Ascending aorta (tissue), 2 donors: ENCODE measurements at regions not wholly inside any gene's neighbourhood (a gene's known extent, or its start where the extent isn't known, plus 50 kb on each side); places are given as distances from the start of the nearest gene placed in this dataset.

Experiments used
- DNase-seq, 2 donors: peaks; one replicate each; pipeline ENCODE4 v3.0.0-alpha.2; 2019; ENCODE audit warnings: low spot score in 2 of 2
- H3K27ac ChIP-seq, 2 donors: fragments of 200-600 bp; sonication (generic); one replicate each; pipeline ENCODE4 v1.5.1; 2016 to 2017; ENCODE audit warnings: mild to moderate bottlenecking in 1 of 2
- H3K27me3 ChIP-seq: fragments of 200-600 bp; sonication (generic); one replicate; pipeline ENCODE4 v1.5.1; 2017
- H3K36me3 ChIP-seq, 2 donors: fragments of 200-600 bp; sonication (generic); one replicate each; pipeline ENCODE4 v1.5.1; 2016
- H3K4me1 ChIP-seq, 2 donors: fragments of 200-600 bp; sonication (generic); one replicate each; pipeline ENCODE4 v1.5.1; 2016 to 2017; ENCODE audit warnings: mild to moderate bottlenecking in 1 of 2
- H3K4me3 ChIP-seq, 2 donors: fragments of 200-600 bp; sonication (generic); one replicate each; pipeline ENCODE4 v1.5.1; 2016 to 2017; ENCODE audit warnings: mild to moderate bottlenecking in 1 of 2
- H3K9me3 ChIP-seq, 2 donors: fragments of 200-600 bp; sonication (generic); one replicate each; pipeline ENCODE4 v1.5.1; 2016
- intact Hi-C: fragments of 100-400 bp; cut with DNase I; formaldehyde crosslinking; loops from one replicate; pipeline ENCODE4 v1.15.1; 2023
- TF ChIP-seq, protein P1 (sequence below), 3 experiments: fragments of 200-600 bp in 2 of 3; fragments of 450-650 bp in 1 of 3; sonication (generic) in 2 of 3; IDR thresholded peaks; one replicate each; pipeline ENCODE4 v1.5.1; 2016 to 2019; ENCODE audit warnings: antibody characterized with exemption in 3 of 3, mild to moderate bottlenecking in 1 of 3, moderate library complexity in 1 of 3

DNA sequence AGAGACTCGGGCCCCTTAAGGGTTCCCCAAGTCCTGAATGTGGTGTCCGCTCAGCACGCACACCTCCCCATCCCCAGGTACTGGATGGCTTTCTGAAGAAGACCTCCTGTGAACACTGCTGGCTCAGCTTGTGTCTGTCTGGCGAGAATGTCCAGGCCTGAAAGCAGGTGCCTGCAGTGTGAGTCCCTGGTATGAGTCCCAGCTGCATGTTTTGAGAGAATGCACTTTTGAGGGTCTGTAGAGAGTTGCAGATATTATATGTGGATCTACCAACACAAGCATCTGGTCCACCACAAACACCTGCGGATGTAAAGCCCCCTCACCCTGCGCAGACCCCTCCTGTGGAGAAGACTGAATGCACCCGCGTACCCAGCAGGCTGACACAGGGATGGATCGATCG lies 1308.9 kb downstream of the TBC1D22A start:
- H3K9me3 ChIP-seq = no peaks in the 10 kb centered on the region
- no peak overlapping the region for H3K27ac ChIP-seq
- H3K4me1 ChIP-seq = no peaks in the 10 kb centered on the region
- no peak for DNase-seq
- H3K36me3 ChIP-seq = no peaks in the 10 kb centered on the region
- TF ChIP-seq, protein P1, sequence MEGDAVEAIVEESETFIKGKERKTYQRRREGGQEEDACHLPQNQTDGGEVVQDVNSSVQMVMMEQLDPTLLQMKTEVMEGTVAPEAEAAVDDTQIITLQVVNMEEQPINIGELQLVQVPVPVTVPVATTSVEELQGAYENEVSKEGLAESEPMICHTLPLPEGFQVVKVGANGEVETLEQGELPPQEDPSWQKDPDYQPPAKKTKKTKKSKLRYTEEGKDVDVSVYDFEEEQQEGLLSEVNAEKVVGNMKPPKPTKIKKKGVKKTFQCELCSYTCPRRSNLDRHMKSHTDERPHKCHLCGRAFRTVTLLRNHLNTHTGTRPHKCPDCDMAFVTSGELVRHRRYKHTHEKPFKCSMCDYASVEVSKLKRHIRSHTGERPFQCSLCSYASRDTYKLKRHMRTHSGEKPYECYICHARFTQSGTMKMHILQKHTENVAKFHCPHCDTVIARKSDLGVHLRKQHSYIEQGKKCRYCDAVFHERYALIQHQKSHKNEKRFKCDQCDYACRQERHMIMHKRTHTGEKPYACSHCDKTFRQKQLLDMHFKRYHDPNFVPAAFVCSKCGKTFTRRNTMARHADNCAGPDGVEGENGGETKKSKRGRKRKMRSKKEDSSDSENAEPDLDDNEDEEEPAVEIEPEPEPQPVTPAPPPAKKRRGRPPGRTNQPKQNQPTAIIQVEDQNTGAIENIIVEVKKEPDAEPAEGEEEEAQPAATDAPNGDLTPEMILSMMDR (IDR thresholded peaks at IDR 0.05) = no peak
- H3K27me3 ChIP-seq = no peaks in the 10 kb centered on the region
- intact Hi-C loops = no loop called here
- H3K4me3 ChIP-seq = no peak overlapping the region

DNA sequence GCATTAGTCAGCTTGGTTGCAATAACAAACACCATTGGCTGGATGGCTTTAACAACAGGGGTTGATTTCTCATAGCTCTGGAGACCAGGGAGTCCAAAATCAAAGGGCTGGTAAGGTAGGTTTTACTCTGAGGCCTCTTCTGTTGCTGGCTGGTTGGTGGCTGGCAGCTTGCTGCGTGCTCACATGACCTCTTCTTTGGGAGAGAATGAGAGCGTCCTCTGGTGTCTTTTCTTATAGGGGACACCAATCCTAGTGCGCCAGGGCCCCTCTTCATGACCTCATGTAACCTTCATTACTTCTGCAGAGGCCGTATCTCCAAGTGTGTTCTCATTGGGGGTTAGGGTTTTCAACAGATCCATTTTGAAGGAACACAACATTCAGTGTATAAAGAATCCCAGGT lies 1308.3 kb downstream of the TBC1D22A start:
- intact Hi-C loops = no loop called here

DNA sequence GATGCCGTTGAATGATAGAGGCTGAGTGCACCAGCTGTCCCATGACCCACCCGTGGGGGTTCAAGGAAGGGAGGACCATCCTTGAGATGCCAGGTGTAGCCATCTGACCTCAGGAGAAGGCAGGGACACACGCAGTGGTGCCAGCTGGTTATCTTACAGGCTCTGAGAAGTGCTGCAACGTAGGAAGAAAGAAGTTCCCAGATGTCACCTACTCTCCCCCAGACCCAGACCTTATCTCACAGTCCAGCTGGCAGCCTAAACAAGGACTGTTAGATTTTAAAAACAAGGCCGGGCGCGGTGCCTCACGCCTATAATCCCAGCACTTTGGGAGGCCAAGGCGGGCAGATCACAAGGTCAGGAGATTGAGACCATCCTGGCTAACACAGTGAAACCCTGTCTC lies 1307.6 kb downstream of the TBC1D22A start:
- no peaks in the 10 kb centered on the region for H3K36me3 ChIP-seq
- TF ChIP-seq, protein P1 (IDR thresholded peaks at IDR 0.05) = no peak
- no peaks in the 10 kb centered on the region for H3K27me3 ChIP-seq
- intact Hi-C loops = no loop called here
- no peaks in the 10 kb centered on the region for H3K9me3 ChIP-seq
- no peak for DNase-seq
- no peak overlapping the region for H3K27ac ChIP-seq
- H3K4me1 ChIP-seq = no peaks in the 10 kb centered on the region
- no peak overlapping the region for H3K4me3 ChIP-seq

More for the DNA sequence above, 1308.3 kb downstream of the TBC1D22A start:
- no peak overlapping the region for H3K4me3 ChIP-seq
- DNase-seq = no peak
- H3K36me3 ChIP-seq = no peaks in the 10 kb centered on the region
- H3K27ac ChIP-seq = no peak overlapping the region
- H3K9me3 ChIP-seq = no peaks in the 10 kb centered on the region
- H3K4me1 ChIP-seq = no peaks in the 10 kb centered on the region
- TF ChIP-seq, protein P1 (IDR thresholded peaks at IDR 0.05) = no peak
- H3K27me3 ChIP-seq = no peaks in the 10 kb centered on the region

DNA sequence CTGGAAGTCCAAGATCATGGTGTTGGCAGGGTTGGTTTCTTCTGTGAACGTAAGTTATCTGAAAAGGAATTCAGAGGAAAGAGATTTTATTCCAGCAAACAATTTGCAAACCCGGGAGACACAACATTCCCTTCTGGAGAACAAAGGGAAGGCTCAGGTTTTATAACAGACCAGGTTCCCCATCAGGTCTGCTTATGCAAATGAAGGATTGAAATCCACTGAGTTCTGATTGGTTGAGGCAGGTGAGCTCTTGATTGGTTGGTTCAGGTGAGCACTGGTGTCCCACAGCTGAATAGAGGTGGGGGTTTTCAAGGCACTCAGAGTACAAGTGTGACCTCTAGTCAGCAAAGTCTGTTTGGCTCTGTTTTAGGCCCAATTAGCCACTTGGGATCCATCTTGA lies 1306.8 kb downstream of the TBC1D22A start:
- intact Hi-C loops = no loop called here
- no peaks in the 10 kb centered on the region for H3K9me3 ChIP-seq
- no peaks in the 10 kb centered on the region for H3K4me1 ChIP-seq
- no peak overlapping the region for H3K4me3 ChIP-seq
- H3K27me3 ChIP-seq = no peaks in the 10 kb centered on the region
- no peak for DNase-seq
- TF ChIP-seq, protein P1 (IDR thresholded peaks at IDR 0.05) = no peak
- H3K27ac ChIP-seq = no peak overlapping the region
- H3K36me3 ChIP-seq = no peaks in the 10 kb centered on the region

DNA sequence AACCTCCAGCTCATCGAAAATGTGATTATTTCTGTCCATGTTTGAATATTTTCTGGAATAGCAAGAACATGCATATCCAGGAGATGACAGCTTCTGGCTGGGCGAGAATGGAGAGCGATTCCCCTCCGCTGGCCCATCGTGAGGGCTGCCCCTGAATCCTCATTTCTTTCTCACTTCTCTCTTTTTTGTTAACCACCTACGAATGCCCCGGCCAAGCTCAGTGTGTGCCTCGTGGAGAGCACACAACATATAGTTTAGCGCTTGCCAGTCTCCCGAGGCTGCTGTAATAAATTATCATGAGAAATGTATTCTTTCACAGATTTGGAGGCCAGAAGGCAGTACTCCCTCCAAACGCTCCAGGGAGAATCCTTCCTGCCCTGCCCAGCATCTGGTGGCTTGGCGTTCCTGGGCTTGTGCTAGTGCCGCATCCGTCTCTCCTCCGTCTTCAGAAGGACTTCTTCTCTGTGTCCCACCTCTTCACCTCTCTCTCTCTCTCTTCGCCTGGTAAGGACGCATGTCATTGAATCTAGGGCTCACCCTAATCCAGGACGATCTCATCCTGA lies 1306.0 kb downstream of the TBC1D22A start:
- no peak for DNase-seq
- Histone ChIP-seq H3K4me1 (no peaks in the 10 kb centered on the region), H3K4me3 (no peak overlapping the region), H3K27me3 (no peaks in the 10 kb centered on the region), H3K36me3 (no peaks in the 10 kb centered on the region), H3K9me3 (no peaks in the 10 kb centered on the region), H3K27ac (no peak overlapping the region)
- intact Hi-C loops = no loop called here
- TF ChIP-seq, protein P1 (IDR thresholded peaks at IDR 0.05) = no peak

DNA sequence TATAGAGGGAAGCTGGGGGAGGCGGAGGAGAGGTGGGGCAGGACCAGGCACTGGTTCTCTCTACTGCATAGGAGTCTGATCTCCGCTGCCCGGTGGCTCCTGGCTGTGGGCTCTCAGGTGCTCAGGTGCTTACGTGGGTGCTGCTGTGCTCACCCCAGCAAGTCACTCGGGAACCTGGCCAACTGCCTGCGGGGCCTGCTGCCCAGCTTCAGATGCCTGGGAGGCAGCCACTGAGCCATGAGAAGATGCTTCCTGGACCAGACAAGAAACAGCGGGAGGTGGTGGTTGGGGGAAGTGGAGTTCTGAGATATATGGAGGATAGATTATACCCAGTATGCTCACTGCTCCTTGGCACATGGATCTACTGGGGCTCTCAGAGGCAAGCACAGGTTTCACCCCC lies 1303.4 kb downstream of the TBC1D22A start:
- DNase-seq = no peak
- no peaks in the 10 kb centered on the region for H3K9me3 ChIP-seq
- H3K27me3 ChIP-seq = no peaks in the 10 kb centered on the region
- intact Hi-C loops = no loop called here
- H3K4me1 ChIP-seq = no peaks in the 10 kb centered on the region
- H3K36me3 ChIP-seq = no peaks in the 10 kb centered on the region
- TF ChIP-seq, protein P1 (IDR thresholded peaks at IDR 0.05) = no peak
- H3K27ac ChIP-seq = no peak overlapping the region
- no peak overlapping the region for H3K4me3 ChIP-seq
